H1 (cell line): ENCODE measurements at regions not wholly inside any gene's neighbourhood (a gene's known extent, or its start where the extent isn't known, plus 50 kb on each side); places are given as distances from the start of the nearest gene placed in this dataset.

Source experiments
- CTCF ChIA-PET: fragments of 300-600 bp; sonication (Branson Sonifier 250); formaldehyde crosslinking; loops from one replicate; lab custom pipeline; 2021; ENCODE audit not compliant: partially characterized antibody; lab: Charles Lee
- POLR2A ChIA-PET: fragments of 300-600 bp; sonication (Branson Sonifier 250); formaldehyde crosslinking; loops from one replicate; lab custom pipeline; 2021; ENCODE audit warnings: inconsistent platforms; ENCODE audit not compliant: partially characterized antibody; lab: Charles Lee
- DNase-seq, 2 experiments: peaks; one replicate each; pipeline versions ENCODE4 v3.0.0 to v3.0.0-alpha.2; 2010 to 2022; ENCODE audit warnings: low spot score in 2 of 2, low read depth in 1 of 2, mixed read lengths in 1 of 2
- FAIRE-seq: peaks from 2 replicates; lab custom pipeline; 2011; peaks lifted over from hg19 to GRCh38; lab: Jason Lieb, UNC
- H2AFZ ChIP-seq: 2 replicates; pipeline ENCODE4 v1.8.1; 2012; ENCODE audit warnings: low read length, inconsistent platforms
- H2AK5ac ChIP-seq: 2 replicates; pipeline ENCODE4 v1.6.1; 2013; ENCODE audit warnings: low read depth, low read length
- H2BK120ac ChIP-seq: replicated peaks from 2 replicates; pipeline ENCODE3; 2013; ENCODE audit warnings: low read depth, low read length, inconsistent platforms
- H2BK12ac ChIP-seq: 2 replicates; pipeline ENCODE4 v1.6.1; 2013; ENCODE audit warnings: low read depth, low read length
- H2BK15ac ChIP-seq: 2 replicates; pipeline ENCODE4 v1.6.1; 2013; ENCODE audit warnings: low read length
- H2BK20ac ChIP-seq: 2 replicates; pipeline ENCODE4 v1.6.1; 2013; ENCODE audit warnings: low read length
- H2BK5ac ChIP-seq: 2 replicates; pipeline ENCODE4 v1.6.1; 2013; ENCODE audit warnings: low read depth, low read length
- H3K14ac ChIP-seq: 2 replicates; pipeline ENCODE4 v1.6.1; 2013; ENCODE audit warnings: inconsistent platforms; ENCODE audit not compliant: insufficient read length
- H3K18ac ChIP-seq: 2 replicates; pipeline ENCODE4 v1.6.1; 2013; ENCODE audit warnings: low read length; ENCODE audit errors: extremely low read depth
- H3K23ac ChIP-seq: 2 replicates; pipeline ENCODE4 v1.6.1; 2013; ENCODE audit warnings: inconsistent platforms; ENCODE audit not compliant: insufficient read length
- H3K23me2 ChIP-seq: 2 replicates; pipeline ENCODE4 v1.6.1; 2013; ENCODE audit warnings: low read depth, low read length
- H3K27ac ChIP-seq: 2 replicates; pipeline ENCODE4 v1.6.1; 2011; ENCODE audit warnings: low read depth, low read length, inconsistent platforms
- H3K27me3 ChIP-seq, 4 experiments: replicated peaks in 1 of 4; 1 replicate in 1 of 4; 2 replicates in 3 of 4; pipeline versions ENCODE4 v1.6.1 to v1.8.1; 2011 to 2013; ENCODE audit warnings: low read length in 3 of 4, mild to moderate bottlenecking in 3 of 4, inconsistent platforms in 2 of 4, mixed read lengths in 2 of 4, moderate library complexity in 1 of 4; ENCODE audit not compliant: control insufficient read depth in 3 of 4, insufficient read depth in 3 of 4; ENCODE audit errors: extremely low read depth in 1 of 4
- H3K36me3 ChIP-seq, 4 experiments: 2 replicates each; pipeline versions ENCODE4 v1.6.1 to v1.8.1; 2011 to 2013; ENCODE audit warnings: mild to moderate bottlenecking in 4 of 4, low read length in 3 of 4, moderate library complexity in 2 of 4, control low read depth in 1 of 4, inconsistent platforms in 1 of 4; ENCODE audit not compliant: insufficient read depth in 4 of 4, control insufficient read depth in 2 of 4
- H3K4ac ChIP-seq: replicated peaks from 2 replicates; pipeline ENCODE3; 2013; ENCODE audit warnings: low read length, low read depth, mixed read lengths, inconsistent platforms; ENCODE audit not compliant: insufficient read length
- H3K4me1 ChIP-seq, 4 experiments: replicated peaks in 1 of 4; 1 replicate in 1 of 4; 2 replicates in 3 of 4; pipeline versions ENCODE4 v1.6.1 to v1.8.1; 2011 to 2013; ENCODE audit warnings: low read length in 3 of 4, inconsistent platforms in 2 of 4, mixed read lengths in 1 of 4; ENCODE audit not compliant: insufficient read depth in 4 of 4, control insufficient read depth in 3 of 4
- H3K4me2 ChIP-seq, 2 experiments: 2 replicates each; pipeline versions ENCODE4 v1.6.1 to v1.8.1; 2011 to 2013; ENCODE audit warnings: low read depth in 2 of 2, low read length in 2 of 2, control low read depth in 1 of 2, inconsistent platforms in 1 of 2, mild to moderate bottlenecking in 1 of 2; ENCODE audit not compliant: insufficient read depth in 1 of 2
- H3K4me3 ChIP-seq, 4 experiments: fragments of 200-600, 300-600 bp in 1 of 4; sonication (generic), shearing (Covaris generic), sonication (Bioruptor Twin) in 1 of 4; 2 replicates each; pipeline versions ENCODE4 v1.5.1 to v1.8.1; 2011 to 2016; ENCODE audit warnings: low read length in 4 of 4, low read depth in 3 of 4, control low read depth in 2 of 4, inconsistent platforms in 2 of 4, mild to moderate bottlenecking in 2 of 4, mixed read lengths in 1 of 4, moderate library complexity in 1 of 4; ENCODE audit not compliant: insufficient read depth in 2 of 4; ENCODE audit errors: extremely low read depth in 1 of 4
- H3K56ac ChIP-seq: replicated peaks from 2 replicates; pipeline ENCODE3; 2013; ENCODE audit warnings: low read depth, mild to moderate bottlenecking, mixed read lengths, low read length, inconsistent platforms; ENCODE audit not compliant: insufficient read length
- H3K79me1 ChIP-seq: 2 replicates; pipeline ENCODE4 v1.6.1; 2013; ENCODE audit warnings: low read depth, low read length, control low read depth
- H3K79me2 ChIP-seq, 2 experiments: 2 replicates each; pipeline versions ENCODE4 v1.6.1 to v1.8.1; 2012 to 2013; ENCODE audit warnings: low read length in 2 of 2, mild to moderate bottlenecking in 2 of 2, inconsistent platforms in 1 of 2; ENCODE audit not compliant: insufficient read depth in 2 of 2, control insufficient read depth in 1 of 2
- H3K9ac ChIP-seq, 4 experiments: replicated peaks in 1 of 4; 1 replicate in 1 of 4; 2 replicates in 3 of 4; pipeline versions ENCODE4 v1.6.1 to v1.8.1; 2011 to 2013; ENCODE audit warnings: low read depth in 3 of 4, low read length in 3 of 4, control low read depth in 2 of 4, mild to moderate bottlenecking in 2 of 4, moderate library complexity in 2 of 4, inconsistent platforms in 1 of 4; ENCODE audit errors: extremely low read depth in 1 of 4
- H3K9me3 ChIP-seq, 2 experiments: 2 replicates each; pipeline versions ENCODE4 v1.6.1 to v1.8.1; 2012 to 2013; ENCODE audit warnings: mild to moderate bottlenecking in 2 of 2, moderate library complexity in 2 of 2, control low read depth in 1 of 2, inconsistent platforms in 1 of 2, low read depth in 1 of 2, low read length in 1 of 2, mixed read lengths in 1 of 2; ENCODE audit not compliant: insufficient read depth in 2 of 2
- H4K20me1 ChIP-seq, 2 experiments: replicated peaks in 1 of 2; 2 replicates each; pipeline versions ENCODE3 to v1.8.1; 2011 to 2013; ENCODE audit warnings: inconsistent platforms in 2 of 2, low read length in 2 of 2, mild to moderate bottlenecking in 1 of 2; ENCODE audit not compliant: insufficient read depth in 2 of 2, control insufficient read depth in 1 of 2
- H4K5ac ChIP-seq: 2 replicates; pipeline ENCODE4 v1.6.1; 2013; ENCODE audit warnings: low read length, low read depth, mixed read lengths, inconsistent platforms; ENCODE audit not compliant: insufficient read length
- H4K8ac ChIP-seq: 2 replicates; pipeline ENCODE4 v1.8.0; 2013; ENCODE audit warnings: mild to moderate bottlenecking, moderate library complexity, low read length, inconsistent platforms; ENCODE audit not compliant: insufficient read depth; ENCODE audit errors: extremely low read depth
- H4K91ac ChIP-seq: replicated peaks from 2 replicates; pipeline ENCODE3; 2013; ENCODE audit warnings: low read length, mixed read lengths, inconsistent platforms; ENCODE audit not compliant: insufficient read length
- FOSL1 ChIP-seq: IDR thresholded peaks from 2 replicates; pipeline ENCODE4 v1.6.1; 2011; ENCODE audit warnings: mild to moderate bottlenecking, low read depth, low read length, moderate library complexity; ENCODE audit not compliant: insufficient read depth
- KDM1A ChIP-seq: fragments of 200-600, 300-600 bp; sonication (generic); IDR thresholded peaks from 2 replicates; pipeline ENCODE4 v1.7.1; 2016; ENCODE audit warnings: mild to moderate bottlenecking, low read length, borderline replicate concordance
- SRF ChIP-seq: IDR thresholded peaks from 2 replicates; pipeline ENCODE4 v1.6.1; 2011; ENCODE audit warnings: mild to moderate bottlenecking, low read depth, low read length, moderate library complexity
- WGBS, 2 experiments: shearing (Covaris generic) in 1 of 2; methylation state at CpG; one replicate each; pipeline versions ENCODE4 v1.1.6 to v1.1.7; 2013 to 2015; ENCODE audit warnings: low lambda C conversion rate in 2 of 2, mixed read lengths in 2 of 2, inconsistent platforms in 1 of 2, low coverage in 1 of 2, missing lambda C conversion rate in 1 of 2; ENCODE audit not compliant: insufficient replicate concordance in 2 of 2, insufficient coverage in 1 of 2, insufficient read length in 1 of 2; ENCODE audit errors: extremely low coverage in 1 of 2, missing lambda C conversion rate in 1 of 2; 5-methylcytosine and 5-hydroxymethylcytosine counted together

- Histone ChIP-seq H3K56ac (no peak overlapping the region), H2BK15ac (no peak overlapping the region), H3K9me3 (peaks cover 7 to 9% of the 10 kb centered on the region in 2 experiments; a peak in 3 of 4 replicates), H4K91ac (no peak overlapping the region), H2AFZ (no peak overlapping the region), H3K36me3 (peaks cover 0 to 3% (median 0%) of the 10 kb centered on the region in 4 experiments; a peak in 3 of 8 replicates), H2BK20ac (no peak overlapping the region), H3K9ac (no peak overlapping the region), H3K79me2 (no peaks in the 10 kb centered on the region), H3K23ac (no peak overlapping the region), H4K8ac (no peak overlapping the region), H3K4ac (no peak overlapping the region), H3K4me2 (no peak overlapping the region), H3K79me1 (no peaks in the 10 kb centered on the region), H4K5ac (no peak overlapping the region), H3K4me3 (no peak overlapping the region), H3K18ac (no peak overlapping the region), H4K20me1 (no peaks in the 10 kb centered on the region), H3K27me3 (no peaks in the 10 kb centered on the region), H3K4me1 (no peaks in the 10 kb centered on the region), H2BK5ac (no peak overlapping the region), H3K23me2 (no peaks in the 10 kb centered on the region), H2BK12ac (no peak overlapping the region), H3K27ac (no peak overlapping the region), H2BK120ac (no peak overlapping the region), H3K14ac (no peak overlapping the region), H2AK5ac (no peak overlapping the region)
- POLR2A ChIA-PET, result no interaction called here
- FAIRE-seq, result no peak
- CTCF ChIA-PET, result interaction anchor here (0.6 kb wide), 1 partner anchor 1054 kb away, joined by 3 read pairs; no protein-coding TSS in a partner anchor
- DNase-seq, result no peak
- no peak for TF ChIP-seq KDM1A
- TF ChIP-seq FOSL1, result no peak
- peak; percentile 75 for TF ChIP-seq SRF
- 100% methylated on average over 1 of the region's 1 CpG; no CpG with 5 or more reads in 1 of the 2 experiments for WGBS, 2 experiments
These were observed 386.2 kb upstream of the ARHGEF26 start for GRCh38 chr3:153734777-153735551.
